ENCODE measurements at regions not wholly inside any gene's neighbourhood (a gene's known extent, or its start where the extent isn't known, plus 50 kb on each side); places are given as distances from the start of the nearest gene placed in this dataset.
"Not testable (repeated sequence)": the region's sequence is repeated elsewhere in the genome, so short reads cannot be mapped to it uniquely, and the experiment has no call there.

GRCh38 chr2:66242888-66243287, 192.0 kb upstream of the MEIS1 start:
- DNase-seq, result not testable (repeated sequence)

DNA sequence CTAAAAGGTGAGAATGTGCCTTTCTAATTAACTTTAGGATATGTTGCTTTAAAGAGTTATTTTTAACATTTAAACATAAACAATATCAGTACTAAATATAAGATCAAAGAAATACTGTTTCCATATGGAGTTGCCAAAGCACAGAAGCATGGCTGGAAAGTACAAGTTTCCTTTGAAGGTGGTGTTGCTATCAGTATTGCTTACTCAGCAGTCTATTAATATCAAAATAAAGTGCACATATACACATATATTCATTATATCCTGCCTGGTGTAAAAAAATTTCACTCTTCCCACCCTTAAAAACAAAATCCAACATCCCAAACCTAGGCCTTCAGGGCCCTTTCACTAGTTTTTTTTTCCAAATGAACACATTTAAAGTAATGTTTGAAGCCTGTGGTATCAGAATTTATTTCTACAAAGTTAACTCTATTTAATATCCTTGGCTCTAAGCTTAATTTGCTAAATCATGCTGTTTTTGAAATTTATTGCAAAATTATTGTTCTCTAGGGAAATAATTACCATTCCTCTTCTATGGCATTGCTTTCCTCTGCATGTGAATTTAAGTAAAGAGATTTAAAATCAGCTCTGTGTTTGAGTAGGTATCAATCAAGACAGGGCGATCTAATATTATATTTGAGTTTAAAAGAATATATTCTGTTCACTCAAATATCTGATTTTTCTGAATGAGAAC, 192.7 kb upstream of the MEIS1 start:
- DNase-seq, result no peak

DNA sequence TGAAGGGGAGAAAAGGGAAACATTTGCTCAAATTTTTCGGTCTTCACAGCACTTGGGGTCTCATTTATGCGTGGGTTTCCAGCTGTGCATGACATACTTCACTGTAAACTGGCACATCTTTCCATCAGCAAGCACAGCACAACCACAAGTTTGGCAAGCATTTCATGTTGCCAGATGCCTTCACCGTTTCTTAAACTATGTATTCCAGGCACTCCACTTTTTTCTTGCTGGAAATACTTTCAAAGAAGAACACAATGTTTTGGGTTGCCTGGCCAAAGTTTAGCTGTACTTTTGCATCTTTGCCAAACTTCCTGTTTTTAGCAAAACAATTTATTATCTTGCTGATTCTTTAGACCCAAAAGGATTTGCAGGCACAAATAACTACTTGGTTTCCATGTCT, 194.6 kb upstream of the MEIS1 start:
- DNase-seq, result no peak

GRCh38 chr2:66239655-66240054, 195.3 kb upstream of the MEIS1 start:
- DNase-seq, result no peak

DNA sequence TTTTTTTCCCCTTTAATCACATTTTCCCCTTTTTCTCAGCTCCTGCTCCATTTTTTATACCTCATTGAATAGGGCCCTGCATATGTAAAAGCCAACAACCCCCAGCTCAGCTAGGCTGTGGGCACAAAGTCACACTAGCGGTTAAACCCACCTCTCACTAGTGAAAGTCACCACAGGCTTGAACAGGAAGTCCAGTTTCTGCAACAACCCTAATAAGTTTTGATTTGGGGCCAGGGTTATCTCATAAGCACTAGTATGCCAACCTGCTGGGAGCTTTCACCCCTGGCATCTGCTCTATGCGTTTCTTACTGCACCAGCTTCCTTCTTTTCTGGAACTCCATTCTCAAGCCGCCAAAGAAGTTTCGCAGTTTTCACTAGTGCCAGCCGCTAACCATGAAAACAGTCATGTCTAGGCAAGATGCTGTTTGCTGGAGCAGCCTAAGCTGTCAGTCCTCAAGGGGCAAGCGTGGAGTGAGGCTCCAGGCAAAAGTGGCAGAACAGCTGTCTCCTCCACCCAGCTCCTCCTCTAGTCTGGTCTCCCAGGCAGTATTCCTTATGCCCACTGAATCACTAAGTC, 197.0 kb upstream of the MEIS1 start:
- DNase-seq, result no peak

DNA sequence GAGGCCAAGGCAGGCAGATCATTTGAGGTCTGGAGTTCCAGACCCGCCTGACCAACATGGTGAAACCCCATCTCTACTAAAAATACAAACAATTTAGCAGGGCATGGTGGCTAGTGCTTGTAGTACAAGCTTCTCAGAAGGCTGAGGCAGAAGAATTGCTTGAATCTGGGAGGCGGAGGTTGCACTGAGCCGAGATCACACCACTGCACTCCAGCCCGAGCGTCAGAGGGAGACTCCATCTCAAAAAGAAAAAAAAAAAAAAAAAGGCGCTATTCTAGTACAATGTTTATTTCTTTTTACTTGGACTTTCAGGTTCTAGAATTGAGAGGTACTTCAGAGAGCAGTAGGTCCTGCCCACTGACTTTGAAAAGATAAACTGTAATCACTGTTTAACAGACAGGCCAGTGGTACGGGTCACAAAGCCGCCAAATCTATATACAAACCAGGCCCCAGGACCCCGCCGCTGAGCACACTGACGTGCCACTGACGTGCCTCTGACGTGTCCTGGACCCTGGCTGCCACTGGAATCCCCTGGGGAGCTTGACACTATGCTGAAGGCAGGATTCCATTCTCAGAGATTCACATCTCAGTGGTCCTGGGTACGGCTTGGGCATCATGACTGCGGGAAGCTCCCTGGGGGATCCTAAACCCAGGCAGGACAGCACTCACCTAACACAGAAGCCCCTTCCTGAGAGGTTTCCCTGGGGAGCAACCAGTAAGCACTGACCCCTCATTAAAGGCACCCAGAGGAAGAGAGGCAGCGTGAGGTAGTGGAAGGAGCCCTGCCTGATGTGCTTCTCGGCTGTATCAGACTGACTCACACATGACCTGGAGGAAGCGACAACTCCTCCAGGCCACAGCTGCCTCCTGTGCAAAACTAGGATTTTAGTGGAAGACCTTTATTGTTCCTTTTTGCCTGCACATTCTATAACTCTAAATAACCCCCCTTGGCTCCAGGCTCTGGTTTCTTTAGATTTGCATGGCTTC, 197.8 kb upstream of the MEIS1 start:
- no peak for DNase-seq

DNA sequence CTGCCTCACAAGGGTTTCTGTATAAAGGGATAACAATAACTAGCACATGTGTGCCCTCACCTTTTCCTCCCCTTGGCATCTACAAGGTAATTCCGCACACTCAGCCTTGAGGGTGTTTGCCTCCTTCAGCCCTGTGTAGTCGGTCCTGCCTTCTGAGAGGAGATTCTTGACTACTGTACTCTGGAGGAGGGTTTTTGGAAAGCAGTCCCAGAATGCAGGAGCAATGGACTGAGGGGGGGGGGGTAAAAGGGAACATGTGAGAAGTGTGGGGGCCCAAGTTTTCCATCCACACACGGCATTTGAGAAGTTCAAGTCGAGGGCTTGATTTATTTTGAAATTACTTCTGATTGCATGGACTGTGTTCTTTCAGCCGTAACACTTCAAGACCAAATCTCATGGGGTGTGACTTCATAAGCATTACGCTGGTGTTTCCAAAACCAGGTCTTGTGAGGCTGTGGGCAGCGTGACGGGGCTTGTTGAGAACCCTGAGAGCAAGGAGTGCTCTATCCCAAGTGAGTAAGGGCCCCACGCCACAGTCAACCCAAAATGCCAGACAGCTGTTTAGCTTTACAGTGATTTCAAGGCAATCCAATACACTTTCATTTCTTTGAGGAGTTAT, 198.7 kb upstream of the MEIS1 start:
- DNase-seq, result no peak

DNA sequence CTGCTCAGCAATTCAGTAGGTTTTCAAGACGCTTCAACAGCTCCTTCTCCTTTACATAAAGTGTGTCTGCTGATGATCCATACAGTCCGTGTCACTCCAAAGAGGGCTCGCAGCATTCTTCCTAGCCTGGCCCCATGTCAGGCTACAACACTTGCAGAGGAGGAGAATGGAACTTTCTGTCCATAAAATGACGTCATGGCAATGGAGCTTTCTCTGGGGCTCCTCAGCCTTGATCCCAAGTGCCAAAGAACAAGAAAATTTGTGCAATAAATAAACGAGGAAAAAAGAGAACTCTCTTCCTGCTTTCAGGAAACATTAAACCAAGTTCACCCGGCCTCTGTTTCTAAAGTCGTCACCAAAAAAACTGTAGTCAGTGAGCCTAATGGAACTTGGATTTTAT, 199.5 kb upstream of the MEIS1 start:
- DNase-seq, result no peak

GRCh38 chr2:66233981-66234380, 200.9 kb upstream of the MEIS1 start:
- no peak for DNase-seq

DNA sequence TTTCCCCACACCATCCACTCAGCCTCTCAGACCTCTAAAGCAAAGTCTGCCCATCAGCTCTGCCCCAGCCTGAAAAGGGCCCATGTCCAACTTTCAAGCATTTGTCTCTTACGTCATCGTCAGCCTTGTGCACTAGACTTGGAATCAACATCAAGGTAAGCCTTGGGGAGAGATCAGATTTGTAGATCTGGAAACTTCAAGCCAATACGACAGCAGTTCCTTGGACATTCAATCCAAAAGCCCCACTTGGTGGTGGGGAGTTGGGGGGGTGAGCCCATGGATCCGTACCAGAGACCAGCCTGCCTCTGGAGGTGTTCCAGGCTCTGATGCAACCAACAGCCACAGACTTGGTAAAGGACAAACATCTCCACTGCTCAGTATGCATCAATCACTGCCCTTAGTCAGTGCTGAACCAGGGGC, 206.8 kb upstream of the MEIS1 start:
- no peak for DNase-seq

DNA sequence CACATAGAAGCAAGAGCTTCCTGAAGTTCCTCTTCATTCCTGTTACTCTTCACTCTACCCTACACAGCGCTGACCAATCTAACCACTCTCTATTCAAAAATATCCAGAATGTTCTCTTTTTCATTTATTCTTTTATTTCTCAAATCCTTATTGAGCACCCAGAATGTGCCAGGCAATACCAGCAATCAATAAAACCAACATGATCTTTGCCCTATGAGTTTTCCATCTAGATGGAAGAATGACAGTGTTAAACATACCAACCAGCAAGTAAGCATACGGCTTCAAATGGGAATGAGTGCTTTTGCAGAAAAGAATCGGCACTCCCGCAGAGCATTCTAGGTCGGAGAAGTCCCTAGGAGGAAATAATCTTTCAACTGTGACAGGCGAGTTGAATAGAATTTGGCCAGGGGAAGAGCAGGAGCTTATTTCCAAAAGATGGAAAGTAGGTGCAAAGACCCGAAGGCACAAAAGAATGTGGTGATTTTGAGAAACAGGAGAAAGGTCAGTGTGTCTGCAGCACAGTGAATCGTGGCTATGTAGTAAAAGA, 217.8 kb upstream of the MEIS1 start:
- DNase-seq, result no peak

DNA sequence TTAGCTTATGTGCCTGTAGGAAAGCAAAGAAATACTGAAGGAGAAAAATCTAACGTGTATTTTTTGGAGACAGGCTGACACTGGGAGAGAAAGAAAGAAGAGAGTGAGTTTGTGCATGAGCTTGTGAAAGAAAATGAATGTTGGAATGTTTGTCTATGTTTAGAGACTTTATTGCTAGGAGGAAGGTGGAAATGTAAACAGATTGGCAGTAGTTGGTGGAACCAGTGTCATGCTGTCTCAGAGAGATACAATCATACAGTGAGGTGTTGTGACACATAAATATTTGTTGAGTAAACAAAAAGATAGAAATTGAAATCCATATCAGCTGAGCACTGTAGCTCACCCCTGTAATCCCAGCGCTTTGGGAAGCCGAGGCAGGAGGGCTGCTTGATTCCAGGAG, 222.2 kb upstream of the MEIS1 start:
- no peak for DNase-seq

GRCh38 chr2:66202586-66202985, 232.3 kb upstream of the MEIS1 start:
- DNase-seq, result no peak

GRCh38 chr2:66201242-66201641, 233.7 kb upstream of the MEIS1 start:
- no peak for DNase-seq

GRCh38 chr2:66198873-66199272, 236.1 kb upstream of the MEIS1 start:
- no peak for DNase-seq

DNA sequence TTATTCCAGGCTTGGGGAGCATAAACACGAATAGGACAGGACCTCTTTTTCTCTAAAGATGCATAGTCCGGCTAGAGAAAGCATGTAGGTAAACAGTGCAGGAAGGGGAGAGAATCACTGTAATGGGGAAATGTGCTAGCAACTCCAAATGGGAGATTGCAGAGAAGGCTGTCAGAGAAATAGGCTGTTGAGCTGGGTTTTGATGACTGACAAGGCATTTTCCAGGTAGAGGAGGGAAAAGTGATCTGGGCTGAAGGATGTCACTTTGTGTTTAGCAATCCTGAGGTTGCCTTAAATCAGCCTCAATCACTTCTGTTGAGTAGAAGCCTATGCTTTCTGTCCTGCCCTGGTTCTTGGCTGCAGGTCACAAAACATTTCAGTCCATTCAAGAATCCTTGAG, 242.0 kb upstream of the MEIS1 start:
- DNase-seq, result no peak

DNA sequence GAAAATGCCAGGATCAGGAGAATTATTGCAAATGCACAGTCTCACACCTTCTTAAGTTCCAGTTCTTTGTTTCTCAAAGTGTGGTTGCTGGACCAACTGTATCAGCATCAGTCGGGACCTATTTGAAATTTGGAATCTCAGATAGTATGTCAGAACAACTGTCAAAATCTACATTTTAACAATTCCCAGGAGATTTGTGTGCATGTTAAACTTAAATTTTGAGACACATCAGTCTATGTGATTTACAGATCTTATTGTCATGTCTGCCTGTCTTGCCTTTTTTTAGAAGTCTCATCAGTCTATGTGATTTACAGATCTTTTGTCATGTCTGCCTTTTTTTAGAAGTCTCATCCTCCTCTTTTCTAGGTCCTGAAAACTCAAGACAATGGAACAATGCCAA, 243.6 kb upstream of the MEIS1 start:
- no peak for DNase-seq

- DNase-seq, result no peak
These were observed 245.4 kb upstream of the MEIS1 start for GRCh38 chr2:66189553-66189952.

GRCh38 chr2:66186537-66186936, 248.4 kb upstream of the MEIS1 start:
- no peak for DNase-seq

DNA sequence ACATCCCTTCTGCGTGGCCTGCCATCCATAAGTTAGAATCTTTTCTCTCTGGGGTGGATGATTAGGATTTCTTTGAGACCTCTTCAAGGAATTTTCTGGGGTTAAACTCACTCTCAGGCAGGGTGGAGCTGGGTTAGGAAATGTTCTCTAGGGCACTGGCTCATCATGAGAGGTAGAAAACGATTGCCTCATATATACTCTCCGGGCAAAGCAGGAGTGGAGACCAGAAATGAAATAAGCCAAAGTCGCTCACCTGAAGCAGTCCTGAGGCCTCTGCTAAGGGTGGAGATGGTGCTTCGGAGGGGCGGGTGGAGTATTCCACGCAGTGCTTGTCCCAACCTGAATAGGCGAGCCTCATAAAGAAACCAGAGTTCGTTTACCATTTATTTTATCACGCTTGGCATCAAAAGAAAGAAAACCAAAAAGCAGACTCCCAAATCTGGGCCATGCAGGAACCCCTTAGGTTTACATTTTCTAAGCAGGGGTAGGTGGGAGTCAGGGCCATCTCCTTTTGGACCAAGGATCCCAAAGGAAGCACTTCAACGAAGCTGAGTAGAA, 249.3 kb upstream of the MEIS1 start:
- no peak for DNase-seq

DNA sequence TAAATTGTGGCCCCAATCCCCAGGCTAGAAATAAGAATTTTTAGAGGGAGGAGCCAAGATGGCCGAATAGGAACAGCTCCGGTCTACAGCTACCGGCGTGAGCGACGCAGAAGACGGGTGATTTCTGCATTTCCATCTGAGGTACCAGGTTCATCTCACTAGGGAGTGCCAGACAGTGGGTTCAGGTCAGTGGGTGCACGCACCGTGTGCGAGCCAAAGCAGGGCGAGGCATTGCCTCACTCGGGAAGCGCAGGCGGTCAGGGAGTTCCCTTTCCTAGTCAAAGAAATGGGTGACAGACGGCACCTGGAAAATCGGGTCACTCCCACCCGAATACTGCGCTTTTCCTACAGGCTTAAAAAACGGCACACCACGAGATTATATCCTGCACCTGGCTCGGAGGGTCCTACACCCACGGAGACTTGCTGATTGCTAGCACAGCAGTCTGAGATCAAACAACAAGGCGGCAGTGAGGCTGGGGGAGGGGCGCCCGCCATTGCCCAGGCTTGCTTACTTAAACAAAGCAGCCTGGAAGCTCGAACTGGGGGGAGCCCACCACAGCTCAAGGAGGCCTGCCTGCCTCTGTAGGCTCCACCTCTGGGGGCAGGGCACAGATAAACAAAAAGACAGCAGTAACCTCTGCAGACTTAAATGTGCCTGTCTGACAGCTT, 257.7 kb upstream of the MEIS1 start:
- DNase-seq, result not testable (repeated sequence)

- DNase-seq, result no peak
These were observed 260.4 kb upstream of the MEIS1 start for GRCh38 chr2:66174491-66174890.
